ENCODE measurements at regions not wholly inside any gene's neighbourhood (a gene's known extent, or its start where the extent isn't known, plus 50 kb on each side); places are given as distances from the start of the nearest gene placed in this dataset.
"Not testable (repeated sequence)": the region's sequence is repeated elsewhere in the genome, so short reads cannot be mapped to it uniquely, and the experiment has no call there.

GRCh38 chr4:124111411-124111810, 601.1 kb downstream of the ANKRD50 start:
- Histone ChIP-seq H3K4me3 (ENCODE audit: low read length in 3 of 3) (no peak overlapping the region), H3K36me3 (ENCODE audit: control insufficient read depth in 3 of 3, insufficient read depth in 3 of 3, low read length in 3 of 3) (no peaks in the 10 kb centered on the region), H3K4me1 (ENCODE audit: control insufficient read depth in 3 of 3, insufficient read depth in 3 of 3, low read length in 3 of 3) (no peaks in the 10 kb centered on the region), H3K9me3 (ENCODE audit: control insufficient read depth in 3 of 3, low read length in 3 of 3) (peaks cover 0 to 2% (median 0%) of the 10 kb centered on the region in 3 donors), H3K27ac (ENCODE audit: low read depth, low read length) (no peak overlapping the region), H3K27me3 (ENCODE audit: control insufficient read depth in 3 of 3, insufficient read depth in 3 of 3, low read length in 3 of 3) (no peaks in the 10 kb centered on the region), H3K9ac (ENCODE audit: low read depth in 1 of 3, low read length in 3 of 3) (no peak overlapping the region)

- Histone ChIP-seq H3K27me3 (ENCODE audit: control insufficient read depth in 3 of 3, insufficient read depth in 3 of 3, low read length in 3 of 3) (no peaks in the 10 kb centered on the region), H3K9me3 (ENCODE audit: control insufficient read depth in 3 of 3, low read length in 3 of 3) (no peaks in the 10 kb centered on the region), H3K36me3 (ENCODE audit: control insufficient read depth in 3 of 3, insufficient read depth in 3 of 3, low read length in 3 of 3) (no peaks in the 10 kb centered on the region), H3K9ac (ENCODE audit: low read depth in 1 of 3, low read length in 3 of 3) (no peak overlapping the region), H3K4me3 (ENCODE audit: low read length in 3 of 3) (no peak overlapping the region), H3K27ac (ENCODE audit: low read depth, low read length) (no peak overlapping the region), H3K4me1 (ENCODE audit: control insufficient read depth in 3 of 3, insufficient read depth in 3 of 3, low read length in 3 of 3) (no peaks in the 10 kb centered on the region)
These were observed 600.6 kb downstream of the ANKRD50 start for GRCh38 chr4:124111922-124112321.

- Histone ChIP-seq H3K4me3 (ENCODE audit: low read length in 3 of 3) (no peak overlapping the region), H3K27ac (ENCODE audit: low read depth, low read length) (no peak overlapping the region), H3K9me3 (ENCODE audit: control insufficient read depth in 3 of 3, low read length in 3 of 3) (no peaks in the 10 kb centered on the region), H3K36me3 (ENCODE audit: control insufficient read depth in 3 of 3, insufficient read depth in 3 of 3, low read length in 3 of 3) (no peaks in the 10 kb centered on the region), H3K9ac (ENCODE audit: low read depth in 1 of 3, low read length in 3 of 3) (no peak overlapping the region), H3K27me3 (ENCODE audit: control insufficient read depth in 3 of 3, insufficient read depth in 3 of 3, low read length in 3 of 3) (no peaks in the 10 kb centered on the region), H3K4me1 (ENCODE audit: control insufficient read depth in 3 of 3, insufficient read depth in 3 of 3, low read length in 3 of 3) (no peaks in the 10 kb centered on the region)
These were observed 594.5 kb downstream of the ANKRD50 start for GRCh38 chr4:124118061-124118460.

- Histone ChIP-seq H3K9ac (ENCODE audit: low read depth in 1 of 3, low read length in 3 of 3) (no peak overlapping the region), H3K36me3 (ENCODE audit: control insufficient read depth in 3 of 3, insufficient read depth in 3 of 3, low read length in 3 of 3) (no peaks in the 10 kb centered on the region), H3K27ac (ENCODE audit: low read depth, low read length) (no peak overlapping the region), H3K27me3 (ENCODE audit: control insufficient read depth in 3 of 3, insufficient read depth in 3 of 3, low read length in 3 of 3) (no peaks in the 10 kb centered on the region), H3K9me3 (ENCODE audit: control insufficient read depth in 3 of 3, low read length in 3 of 3) (no peaks in the 10 kb centered on the region), H3K4me3 (ENCODE audit: low read length in 3 of 3) (no peak overlapping the region), H3K4me1 (ENCODE audit: control insufficient read depth in 3 of 3, insufficient read depth in 3 of 3, low read length in 3 of 3) (no peaks in the 10 kb centered on the region)
These were observed 591.0 kb downstream of the ANKRD50 start for GRCh38 chr4:124121461-124121971.

- Histone ChIP-seq H3K4me3 (ENCODE audit: low read length in 3 of 3) (no peak overlapping the region), H3K9ac (ENCODE audit: low read depth in 1 of 3, low read length in 3 of 3) (no peak overlapping the region), H3K27me3 (ENCODE audit: control insufficient read depth in 3 of 3, insufficient read depth in 3 of 3, low read length in 3 of 3) (no peaks in the 10 kb centered on the region), H3K4me1 (ENCODE audit: control insufficient read depth in 3 of 3, insufficient read depth in 3 of 3, low read length in 3 of 3) (no peaks in the 10 kb centered on the region), H3K36me3 (ENCODE audit: control insufficient read depth in 3 of 3, insufficient read depth in 3 of 3, low read length in 3 of 3) (no peaks in the 10 kb centered on the region), H3K27ac (ENCODE audit: low read depth, low read length) (no peak overlapping the region), H3K9me3 (ENCODE audit: control insufficient read depth in 3 of 3, low read length in 3 of 3) (no peaks in the 10 kb centered on the region)
These were observed 589.4 kb downstream of the ANKRD50 start for GRCh38 chr4:124123181-124123580.

- no peak overlapping the region for H3K9ac ChIP-seq (ENCODE audit: low read depth in 1 of 3, low read length in 3 of 3)
These were observed 588.8 kb downstream of the ANKRD50 start for GRCh38 chr4:124123721-124124120.

GRCh38 chr4:124131324-124131723, 581.2 kb downstream of the ANKRD50 start:
- not testable (repeated sequence) for H3K9ac ChIP-seq (ENCODE audit: low read depth in 1 of 3, low read length in 3 of 3); H3K4me3 ChIP-seq (ENCODE audit: low read length in 3 of 3)

More at GRCh38 chr4:124123721-124124120, 588.8 kb downstream of the ANKRD50 start:
- Histone ChIP-seq H3K27me3 (ENCODE audit: control insufficient read depth in 3 of 3, insufficient read depth in 3 of 3, low read length in 3 of 3) (no peaks in the 10 kb centered on the region), H3K9me3 (ENCODE audit: control insufficient read depth in 3 of 3, low read length in 3 of 3) (no peaks in the 10 kb centered on the region), H3K4me3 (ENCODE audit: low read length in 3 of 3) (no peak overlapping the region), H3K36me3 (ENCODE audit: control insufficient read depth in 3 of 3, insufficient read depth in 3 of 3, low read length in 3 of 3) (no peaks in the 10 kb centered on the region), H3K4me1 (ENCODE audit: control insufficient read depth in 3 of 3, insufficient read depth in 3 of 3, low read length in 3 of 3) (no peaks in the 10 kb centered on the region), H3K27ac (ENCODE audit: low read depth, low read length) (no peak overlapping the region)

GRCh38 chr4:124132161-124132560, 580.4 kb downstream of the ANKRD50 start:
- H3K9ac ChIP-seq (ENCODE audit: low read depth in 1 of 3, low read length in 3 of 3) = no peak overlapping the region
- H3K36me3 ChIP-seq (ENCODE audit: control insufficient read depth in 3 of 3, insufficient read depth in 3 of 3, low read length in 3 of 3) = no peaks in the 10 kb centered on the region
- no peaks in the 10 kb centered on the region for H3K9me3 ChIP-seq (ENCODE audit: control insufficient read depth in 3 of 3, low read length in 3 of 3)
- no peaks in the 10 kb centered on the region for H3K4me1 ChIP-seq (ENCODE audit: control insufficient read depth in 3 of 3, insufficient read depth in 3 of 3, low read length in 3 of 3)
- H3K4me3 ChIP-seq (ENCODE audit: low read length in 3 of 3) = no peak overlapping the region
- H3K27me3 ChIP-seq (ENCODE audit: control insufficient read depth in 3 of 3, insufficient read depth in 3 of 3, low read length in 3 of 3) = no peaks in the 10 kb centered on the region
- H3K27ac ChIP-seq (ENCODE audit: low read depth, low read length) = no peak overlapping the region

More at GRCh38 chr4:124131324-124131723, 581.2 kb downstream of the ANKRD50 start:
- H3K4me1 ChIP-seq (ENCODE audit: control insufficient read depth in 3 of 3, insufficient read depth in 3 of 3, low read length in 3 of 3); H3K27ac ChIP-seq (ENCODE audit: low read depth, low read length); H3K27me3 ChIP-seq (ENCODE audit: control insufficient read depth in 3 of 3, insufficient read depth in 3 of 3, low read length in 3 of 3); H3K9me3 ChIP-seq (ENCODE audit: control insufficient read depth in 3 of 3, low read length in 3 of 3); H3K36me3 ChIP-seq (ENCODE audit: control insufficient read depth in 3 of 3, insufficient read depth in 3 of 3, low read length in 3 of 3): not testable (repeated sequence)

- Histone ChIP-seq H3K4me3 (ENCODE audit: low read length in 3 of 3) (no peak overlapping the region), H3K27me3 (ENCODE audit: control insufficient read depth in 3 of 3, insufficient read depth in 3 of 3, low read length in 3 of 3) (no peaks in the 10 kb centered on the region), H3K36me3 (ENCODE audit: control insufficient read depth in 3 of 3, insufficient read depth in 3 of 3, low read length in 3 of 3) (no peaks in the 10 kb centered on the region), H3K9me3 (ENCODE audit: control insufficient read depth in 3 of 3, low read length in 3 of 3) (no peaks in the 10 kb centered on the region), H3K4me1 (ENCODE audit: control insufficient read depth in 3 of 3, insufficient read depth in 3 of 3, low read length in 3 of 3) (no peaks in the 10 kb centered on the region), H3K27ac (ENCODE audit: low read depth, low read length) (no peak overlapping the region), H3K9ac (ENCODE audit: low read depth in 1 of 3, low read length in 3 of 3) (no peak overlapping the region)
These were observed 578.8 kb downstream of the ANKRD50 start for GRCh38 chr4:124133753-124134152.

GRCh38 chr4:124135409-124135813, 577.1 kb downstream of the ANKRD50 start:
- H3K4me3 ChIP-seq (ENCODE audit: low read length in 3 of 3) = no peak overlapping the region
- no peak overlapping the region for H3K9ac ChIP-seq (ENCODE audit: low read depth in 1 of 3, low read length in 3 of 3)
- H3K9me3 ChIP-seq (ENCODE audit: control insufficient read depth in 3 of 3, low read length in 3 of 3) = no peaks in the 10 kb centered on the region
- H3K27me3 ChIP-seq (ENCODE audit: control insufficient read depth in 3 of 3, insufficient read depth in 3 of 3, low read length in 3 of 3) = no peaks in the 10 kb centered on the region
- H3K27ac ChIP-seq (ENCODE audit: low read depth, low read length) = no peak overlapping the region
- H3K4me1 ChIP-seq (ENCODE audit: control insufficient read depth in 3 of 3, insufficient read depth in 3 of 3, low read length in 3 of 3) = no peaks in the 10 kb centered on the region
- no peaks in the 10 kb centered on the region for H3K36me3 ChIP-seq (ENCODE audit: control insufficient read depth in 3 of 3, insufficient read depth in 3 of 3, low read length in 3 of 3)

- H3K9me3 ChIP-seq (ENCODE audit: control insufficient read depth in 3 of 3, low read length in 3 of 3) = no peaks in the 10 kb centered on the region
- no peaks in the 10 kb centered on the region for H3K36me3 ChIP-seq (ENCODE audit: control insufficient read depth in 3 of 3, insufficient read depth in 3 of 3, low read length in 3 of 3)
- H3K9ac ChIP-seq (ENCODE audit: low read depth in 1 of 3, low read length in 3 of 3) = no peak overlapping the region
- H3K4me3 ChIP-seq (ENCODE audit: low read length in 3 of 3) = no peak overlapping the region
- H3K27me3 ChIP-seq (ENCODE audit: control insufficient read depth in 3 of 3, insufficient read depth in 3 of 3, low read length in 3 of 3) = no peaks in the 10 kb centered on the region
- no peak overlapping the region for H3K27ac ChIP-seq (ENCODE audit: low read depth, low read length)
- no peaks in the 10 kb centered on the region for H3K4me1 ChIP-seq (ENCODE audit: control insufficient read depth in 3 of 3, insufficient read depth in 3 of 3, low read length in 3 of 3)
These were observed 573.5 kb downstream of the ANKRD50 start for GRCh38 chr4:124139044-124139443.

Data from skeletal muscle tissue (tissue), 3 donors.